ENCODE measurements at regions not wholly inside any gene's neighbourhood (a gene's known extent, or its start where the extent isn't known, plus 50 kb on each side); places are given as distances from the start of the nearest gene placed in this dataset.

GRCh38 chr10:44831581-44831980 lies 79.6 kb upstream of the TMEM72 start:
- Histone ChIP-seq H3K27me3 (ENCODE audit: control insufficient read depth, insufficient read depth, low read length) (no peaks in the 10 kb centered on the region), H3K36me3 (replicated peaks; ENCODE audit: control insufficient read depth, insufficient read depth, low read length) (no peaks in the 10 kb centered on the region), H3K4me3 (ENCODE audit: insufficient read depth, low read depth, low read length) (no peak overlapping the region)
- no peak for DNase-seq

- H3K36me3 ChIP-seq (replicated peaks; ENCODE audit: control insufficient read depth, insufficient read depth, low read length): no peaks in the 10 kb centered on the region
- no peak for DNase-seq
- no peaks in the 10 kb centered on the region for H3K27me3 ChIP-seq (ENCODE audit: control insufficient read depth, insufficient read depth, low read length)
These were observed 78.3 kb upstream of the TMEM72 start for GRCh38 chr10:44832595-44833390.

GRCh38 chr10:44834131-44834530 lies 77.0 kb upstream of the TMEM72 start:
- DNase-seq: no peak
- no peaks in the 10 kb centered on the region for H3K27me3 ChIP-seq (ENCODE audit: control insufficient read depth, insufficient read depth, low read length)
- no peaks in the 10 kb centered on the region for H3K36me3 ChIP-seq (replicated peaks; ENCODE audit: control insufficient read depth, insufficient read depth, low read length)
- H3K4me3 ChIP-seq (ENCODE audit: insufficient read depth, low read depth, low read length): no peak overlapping the region

More at GRCh38 chr10:44832595-44833390, 78.3 kb upstream of the TMEM72 start:
- H3K4me3 ChIP-seq (ENCODE audit: insufficient read depth, low read depth, low read length): no peak overlapping the region

- no peaks in the 10 kb centered on the region for H3K27me3 ChIP-seq (ENCODE audit: control insufficient read depth, insufficient read depth, low read length)
- H3K4me3 ChIP-seq (ENCODE audit: insufficient read depth, low read depth, low read length): no peak overlapping the region
- no peaks in the 10 kb centered on the region for H3K36me3 ChIP-seq (replicated peaks; ENCODE audit: control insufficient read depth, insufficient read depth, low read length)
- DNase-seq: no peak
These were observed 75.8 kb upstream of the TMEM72 start for GRCh38 chr10:44835300-44835699.

- Histone ChIP-seq H3K4me3 (ENCODE audit: insufficient read depth, low read depth, low read length) (no peak overlapping the region), H3K36me3 (replicated peaks; ENCODE audit: control insufficient read depth, insufficient read depth, low read length) (no peaks in the 10 kb centered on the region), H3K27me3 (ENCODE audit: control insufficient read depth, insufficient read depth, low read length) (no peaks in the 10 kb centered on the region)
- DNase-seq: no peak
These were observed 67.7 kb upstream of the TMEM72 start for GRCh38 chr10:44843484-44843883.

- no peak overlapping the region for H3K4me3 ChIP-seq (ENCODE audit: insufficient read depth, low read depth, low read length)
These were observed 65.6 kb upstream of the TMEM72 start for GRCh38 chr10:44845361-44846175.

GRCh38 chr10:44847110-44847509 lies 64.0 kb upstream of the TMEM72 start:
- DNase-seq: no peak
- no peaks in the 10 kb centered on the region for H3K36me3 ChIP-seq (replicated peaks; ENCODE audit: control insufficient read depth, insufficient read depth, low read length)
- H3K4me3 ChIP-seq (ENCODE audit: insufficient read depth, low read depth, low read length): no peak overlapping the region
- H3K27me3 ChIP-seq (ENCODE audit: control insufficient read depth, insufficient read depth, low read length): no peaks in the 10 kb centered on the region

More at GRCh38 chr10:44845361-44846175, 65.6 kb upstream of the TMEM72 start:
- no peaks in the 10 kb centered on the region for H3K27me3 ChIP-seq (ENCODE audit: control insufficient read depth, insufficient read depth, low read length)
- DNase-seq: no peak
- no peaks in the 10 kb centered on the region for H3K36me3 ChIP-seq (replicated peaks; ENCODE audit: control insufficient read depth, insufficient read depth, low read length)

GRCh38 chr10:44848211-44848610 lies 62.9 kb upstream of the TMEM72 start:
- H3K4me3 ChIP-seq (ENCODE audit: insufficient read depth, low read depth, low read length): no peak overlapping the region
- no peaks in the 10 kb centered on the region for H3K36me3 ChIP-seq (replicated peaks; ENCODE audit: control insufficient read depth, insufficient read depth, low read length)
- no peaks in the 10 kb centered on the region for H3K27me3 ChIP-seq (ENCODE audit: control insufficient read depth, insufficient read depth, low read length)
- no peak for DNase-seq

GRCh38 chr10:44849936-44850335 lies 61.2 kb upstream of the TMEM72 start:
- DNase-seq: peak; percentile 9
- no peaks in the 10 kb centered on the region; the same call in 1 of the 2 replicates for H3K27me3 ChIP-seq (ENCODE audit: control insufficient read depth, insufficient read depth, low read length)
- no peaks in the 10 kb centered on the region for H3K36me3 ChIP-seq (replicated peaks; ENCODE audit: control insufficient read depth, insufficient read depth, low read length)
- no peak overlapping the region for H3K4me3 ChIP-seq (ENCODE audit: insufficient read depth, low read depth, low read length)

- Histone ChIP-seq H3K27me3 (ENCODE audit: control insufficient read depth, insufficient read depth, low read length) (no peaks in the 10 kb centered on the region; the same call in 1 of the 2 replicates), H3K36me3 (replicated peaks; ENCODE audit: control insufficient read depth, insufficient read depth, low read length) (no peaks in the 10 kb centered on the region), H3K4me3 (ENCODE audit: insufficient read depth, low read depth, low read length) (no peak overlapping the region)
- peak; percentile 11 for DNase-seq
These were observed 60.7 kb upstream of the TMEM72 start for GRCh38 chr10:44850356-44850934.

GRCh38 chr10:44851413-44851812 lies 59.7 kb upstream of the TMEM72 start:
- Histone ChIP-seq H3K27me3 (ENCODE audit: control insufficient read depth, insufficient read depth, low read length) (no peaks in the 10 kb centered on the region; the same call in 1 of the 2 replicates), H3K36me3 (replicated peaks; ENCODE audit: control insufficient read depth, insufficient read depth, low read length) (no peaks in the 10 kb centered on the region), H3K4me3 (ENCODE audit: insufficient read depth, low read depth, low read length) (no peak overlapping the region)
- DNase-seq: peak; percentile 6

GRCh38 chr10:44851881-44852280 lies 59.3 kb upstream of the TMEM72 start:
- Histone ChIP-seq H3K36me3 (replicated peaks; ENCODE audit: control insufficient read depth, insufficient read depth, low read length) (no peaks in the 10 kb centered on the region), H3K4me3 (ENCODE audit: insufficient read depth, low read depth, low read length) (no peak overlapping the region), H3K27me3 (ENCODE audit: control insufficient read depth, insufficient read depth, low read length) (no peaks in the 10 kb centered on the region; the same call in 1 of the 2 replicates)
- DNase-seq: peak; percentile 16

GRCh38 chr10:44853148-44853734 lies 57.9 kb upstream of the TMEM72 start:
- Histone ChIP-seq H3K36me3 (replicated peaks; ENCODE audit: control insufficient read depth, insufficient read depth, low read length) (no peaks in the 10 kb centered on the region), H3K4me3 (ENCODE audit: insufficient read depth, low read depth, low read length) (no peak overlapping the region)

GRCh38 chr10:44853796-44854195 lies 57.3 kb upstream of the TMEM72 start:
- Histone ChIP-seq H3K27me3 (ENCODE audit: control insufficient read depth, insufficient read depth, low read length) (no peaks in the 10 kb centered on the region; the same call in 1 of the 2 replicates), H3K36me3 (replicated peaks; ENCODE audit: control insufficient read depth, insufficient read depth, low read length) (no peaks in the 10 kb centered on the region), H3K4me3 (ENCODE audit: insufficient read depth, low read depth, low read length) (no peak overlapping the region)
- DNase-seq: peak; percentile 13

More at GRCh38 chr10:44853148-44853734, 57.9 kb upstream of the TMEM72 start:
- H3K27me3 ChIP-seq (ENCODE audit: control insufficient read depth, insufficient read depth, low read length): no peaks in the 10 kb centered on the region; the same call in 1 of the 2 replicates
- DNase-seq: peak; percentile 48
